Hepatocyte (in vitro differentiated cells): ENCODE measurements at regions not wholly inside any gene's neighbourhood (a gene's known extent, or its start where the extent isn't known, plus 50 kb on each side); places are given as distances from the start of the nearest gene placed in this dataset.

Experiments
- DNase-seq: peaks from one replicate; pipeline ENCODE4 v3.0.0-alpha.2; 2016; ENCODE audit warnings: low spot score
- H2AFZ ChIP-seq: fragments of 200-600 bp; sonication (generic); 2 replicates; pipeline ENCODE4 v1.6.0; 2016; ENCODE audit warnings: antibody characterized with exemption, mild to moderate bottlenecking
- H3K27ac ChIP-seq: fragments of 200-600 bp; sonication (generic); 2 replicates; pipeline ENCODE4 v1.5.1; 2016; ENCODE audit warnings: mild to moderate bottlenecking
- H3K27me3 ChIP-seq: fragments of 200-600 bp; sonication (generic); 2 replicates; pipeline ENCODE4 v1.6.1; 2016
- H3K36me3 ChIP-seq: fragments of 200-600 bp; sonication (generic); replicated peaks from 2 replicates; pipeline ENCODE4 v1.5.1; 2016; ENCODE audit warnings: low read depth; ENCODE audit not compliant: insufficient read depth
- H3K4me1 ChIP-seq: fragments of 200-600 bp; sonication (generic); 2 replicates; pipeline ENCODE4 v1.5.1; 2016; ENCODE audit warnings: mild to moderate bottlenecking, moderate library complexity; ENCODE audit not compliant: insufficient read depth
- H3K4me2 ChIP-seq: fragments of 200-600 bp; sonication (generic); 2 replicates; pipeline ENCODE4 v1.6.0; 2016
- H3K4me3 ChIP-seq: fragments of 200-600 bp; sonication (generic); 2 replicates; pipeline ENCODE4 v1.5.1; 2016; ENCODE audit warnings: mild to moderate bottlenecking
- H3K79me2 ChIP-seq: fragments of 200-600 bp; sonication (generic); 2 replicates; pipeline ENCODE4 v1.6.0; 2017; ENCODE audit warnings: mild to moderate bottlenecking
- H3K9me2 ChIP-seq: fragments of 200-600 bp; sonication (generic); replicated peaks from 2 replicates; pipeline ENCODE4 v1.6.0; 2017; ENCODE audit warnings: mild to moderate bottlenecking; ENCODE audit not compliant: insufficient read depth
- H3K9me3 ChIP-seq: fragments of 200-600 bp; sonication (generic); 2 replicates; pipeline ENCODE4 v1.5.1; 2016; ENCODE audit warnings: low read depth, mild to moderate bottlenecking
- H4K20me1 ChIP-seq: fragments of 200-600 bp; sonication (generic); 2 replicates; pipeline ENCODE4 v1.6.0; 2016; ENCODE audit warnings: mild to moderate bottlenecking; ENCODE audit not compliant: insufficient read depth, poor library complexity, severe bottlenecking
- CTCF ChIP-seq: fragments of 200-600 bp; sonication (generic); IDR thresholded peaks from 2 replicates; pipeline ENCODE4 v1.5.1; 2016; ENCODE audit warnings: antibody characterized with exemption, mild to moderate bottlenecking; ENCODE audit not compliant: poor library complexity
- EZH2 ChIP-seq: fragments of 200-600 bp; sonication (generic); IDR thresholded peaks from 2 replicates; pipeline ENCODE4 v1.6.1; 2016; ENCODE audit warnings: antibody characterized with exemption, mild to moderate bottlenecking, borderline replicate concordance
- EZH2phosphoT487 ChIP-seq: fragments of 200-600 bp; sonication (generic); IDR thresholded peaks from one replicate; pipeline ENCODE4 v1.6.1; 2018; ENCODE audit warnings: antibody characterized with exemption, mild to moderate bottlenecking, low read depth, moderate library complexity; ENCODE audit not compliant: unreplicated experiment, severe bottlenecking
- WGBS: methylation state at CpG from one replicate; pipeline ENCODE4 v1.1.6; 2016; ENCODE audit warnings: low lambda C conversion rate; ENCODE audit errors: missing lambda C conversion rate; 5-methylcytosine and 5-hydroxymethylcytosine counted together

GRCh38 chr17:33484559-33484958 is 191.5 kb upstream of the ASIC2 start:
- H3K79me2 ChIP-seq: no peaks in the 10 kb centered on the region
- H2AFZ ChIP-seq: no peak overlapping the region
- H3K27ac ChIP-seq: no peak overlapping the region
- H3K9me2 ChIP-seq: no peaks in the 10 kb centered on the region
- H3K27me3 ChIP-seq: no peaks in the 10 kb centered on the region
- no peak overlapping the region for H3K4me3 ChIP-seq
- H3K9me3 ChIP-seq: no peaks in the 10 kb centered on the region
- DNase-seq: no peak
- 93% methylated on average over 2 of the region's 2 CpGs for WGBS
- H4K20me1 ChIP-seq: no peaks in the 10 kb centered on the region
- H3K4me2 ChIP-seq: no peak overlapping the region
- no peaks in the 10 kb centered on the region for H3K4me1 ChIP-seq
- TF ChIP-seq CTCF (no peak), EZH2 (no peak), EZH2phosphoT487 (no peak)
- H3K36me3 ChIP-seq: no peaks in the 10 kb centered on the region

- Histone ChIP-seq H3K36me3 (no peaks in the 10 kb centered on the region), H3K9me3 (no peaks in the 10 kb centered on the region), H3K79me2 (no peaks in the 10 kb centered on the region), H3K4me3 (no peak overlapping the region), H3K4me2 (no peak overlapping the region), H4K20me1 (no peaks in the 10 kb centered on the region), H3K9me2 (no peaks in the 10 kb centered on the region), H3K4me1 (no peaks in the 10 kb centered on the region), H3K27ac (no peak overlapping the region), H2AFZ (no peak overlapping the region), H3K27me3 (no peaks in the 10 kb centered on the region)
- no peak for DNase-seq
- TF ChIP-seq CTCF (no peak), EZH2phosphoT487 (no peak), EZH2 (no peak)
- WGBS: 78% methylated on average over 5 of the region's 5 CpGs
Measured at GRCh38 chr17:33486135-33486885, 193.2 kb upstream of the ASIC2 start.

DNA sequence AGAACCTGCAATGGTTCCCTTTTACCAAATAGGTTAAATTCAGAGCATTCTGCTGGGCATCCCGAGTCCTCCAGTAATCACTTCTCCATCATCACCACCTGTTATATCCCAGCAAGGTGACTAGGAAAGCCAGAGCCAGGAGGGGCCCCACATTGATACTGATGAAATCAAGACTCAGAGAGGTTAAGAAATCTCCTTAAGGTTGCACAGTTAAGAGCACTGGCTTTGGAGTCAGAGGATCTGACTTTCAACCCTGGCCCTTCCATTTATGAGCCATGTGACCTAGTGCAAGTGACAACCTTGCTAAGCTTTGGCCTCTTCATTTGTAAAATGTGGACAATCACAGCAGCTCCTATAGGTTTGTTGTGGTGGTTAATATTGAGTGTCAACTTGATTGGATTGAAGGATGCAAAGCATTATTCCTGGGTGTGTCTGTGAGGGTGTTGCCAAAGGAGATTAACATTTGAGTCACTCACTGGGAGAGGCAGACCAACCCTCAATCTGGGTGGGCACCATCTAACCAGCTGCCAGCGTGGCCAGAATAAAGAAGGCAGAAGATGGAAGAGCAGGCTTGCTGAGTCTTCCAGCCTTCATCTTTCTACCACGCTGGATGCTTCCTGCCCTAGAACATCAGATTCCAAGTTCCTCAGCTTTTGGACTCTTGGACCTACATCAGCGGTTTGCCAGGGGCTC is 194.2 kb upstream of the ASIC2 start:
- 80% methylated on average over 4 of the region's 4 CpGs for WGBS
- H2AFZ ChIP-seq: no peak overlapping the region
- TF ChIP-seq EZH2phosphoT487 (no peak), EZH2 (no peak), CTCF (no peak)

More for the DNA sequence above, 194.2 kb upstream of the ASIC2 start:
- Histone ChIP-seq H3K9me2 (no peaks in the 10 kb centered on the region), H3K27me3 (no peaks in the 10 kb centered on the region), H3K79me2 (no peaks in the 10 kb centered on the region), H3K27ac (no peak overlapping the region), H3K36me3 (no peaks in the 10 kb centered on the region), H4K20me1 (no peaks in the 10 kb centered on the region), H3K4me3 (no peak overlapping the region), H3K4me2 (no peak overlapping the region), H3K9me3 (no peaks in the 10 kb centered on the region), H3K4me1 (no peaks in the 10 kb centered on the region)
- DNase-seq: no peak
